HG02870 (cell line): ENCODE measurements at regions not wholly inside any gene's neighbourhood (a gene's known extent, or its start where the extent isn't known, plus 50 kb on each side); places are given as distances from the start of the nearest gene placed in this dataset.

Experiments
- ATAC-seq: cut with Tn5 transposase; IDR thresholded peaks from one replicate; pipeline ENCODE4 v1.9.1; 2021; ENCODE audit warnings: mild to moderate bottlenecking, moderate library complexity; ENCODE audit not compliant: unreplicated experiment

DNA sequence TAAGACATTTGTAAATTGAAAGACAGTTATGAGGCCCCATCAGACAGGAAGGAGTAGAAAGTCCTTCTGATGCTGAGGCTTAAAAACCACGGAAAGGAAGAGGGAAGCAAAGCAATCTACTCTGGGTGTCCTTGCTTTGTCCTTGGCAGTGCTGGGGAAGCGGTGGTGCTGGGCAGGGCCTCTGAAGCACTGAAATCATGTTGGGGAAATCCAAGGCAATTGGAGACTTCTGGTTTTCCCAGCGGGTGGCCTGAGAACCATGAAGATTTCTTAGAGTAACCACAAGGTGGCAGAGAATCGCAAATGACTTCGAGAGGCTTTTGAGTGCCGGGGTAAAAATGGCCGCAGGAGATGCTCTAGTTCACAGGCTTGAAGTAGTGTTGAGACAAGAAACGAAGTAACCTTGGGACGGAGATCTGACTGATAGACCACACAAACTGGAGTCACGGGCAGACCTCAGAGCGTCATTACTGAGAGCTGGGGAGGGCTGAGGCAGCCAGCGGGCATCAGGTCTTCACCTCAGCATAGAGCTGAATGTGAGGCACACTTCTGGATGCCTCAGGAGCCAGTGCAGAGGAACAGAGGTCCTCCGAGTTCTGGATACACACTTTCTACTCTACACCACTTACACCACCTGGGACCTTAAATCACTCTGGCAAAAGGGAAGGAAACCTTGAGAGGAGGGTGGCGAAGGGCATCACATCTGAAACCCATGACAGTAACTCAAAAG lies 130.7 kb upstream of the GPRIN3 start:
- ATAC-seq, result peak; percentile 83

DNA sequence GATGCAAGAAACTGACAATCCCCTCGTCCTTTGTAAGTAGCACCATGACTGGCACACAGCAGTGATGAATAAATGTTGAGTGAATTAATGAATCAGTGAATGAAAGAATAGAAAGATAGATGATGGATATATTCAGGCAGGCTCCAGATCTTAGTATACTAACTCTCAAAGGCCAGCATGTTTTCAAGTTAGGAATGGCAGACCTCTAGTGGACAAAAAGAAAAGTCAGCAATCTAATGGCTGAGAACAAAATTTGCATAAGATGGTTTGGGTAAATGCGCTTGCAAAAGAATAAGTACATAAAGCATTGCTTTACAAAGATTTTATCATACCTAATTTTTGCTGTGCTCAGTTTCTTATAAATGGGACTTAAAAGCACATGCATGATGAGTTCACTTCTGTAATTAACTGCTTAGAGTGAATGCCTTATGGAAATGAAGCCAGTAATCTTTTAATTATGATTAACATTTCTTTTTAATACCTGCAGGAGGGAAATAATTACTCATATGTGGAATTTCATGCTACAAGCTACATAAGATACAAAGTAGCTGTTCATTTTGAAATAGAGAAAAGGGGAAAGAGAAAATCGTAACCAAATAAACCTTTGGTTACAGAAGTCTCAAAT lies 126.9 kb upstream of the GPRIN3 start:
- ATAC-seq, result peak; percentile 71

- no peak for ATAC-seq
Observed at GRCh38 chr4:89427782-89428181, 120.2 kb upstream of the GPRIN3 start.

DNA sequence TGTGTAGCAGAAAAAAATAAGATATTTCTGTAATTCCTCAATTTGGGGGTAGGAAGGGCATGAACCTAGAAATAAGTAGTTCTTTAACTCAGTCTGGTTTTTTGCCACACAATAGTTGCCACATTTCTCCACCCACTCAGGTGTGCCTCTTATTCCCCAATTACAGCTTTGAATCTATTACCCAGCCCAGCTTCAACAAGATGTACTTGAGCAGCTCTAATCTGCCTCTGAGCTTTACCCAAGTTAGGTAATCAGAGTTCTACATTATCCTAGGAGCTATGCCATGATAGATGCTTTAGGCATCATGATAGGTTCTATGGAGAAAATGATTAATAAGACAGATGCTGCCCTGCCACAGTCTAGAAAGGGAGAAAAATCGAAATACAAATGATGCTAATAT lies 117.4 kb upstream of the GPRIN3 start:
- no peak for ATAC-seq

- no peak for ATAC-seq
Observed at GRCh38 chr4:89422441-89422990, 114.9 kb upstream of the GPRIN3 start.

DNA sequence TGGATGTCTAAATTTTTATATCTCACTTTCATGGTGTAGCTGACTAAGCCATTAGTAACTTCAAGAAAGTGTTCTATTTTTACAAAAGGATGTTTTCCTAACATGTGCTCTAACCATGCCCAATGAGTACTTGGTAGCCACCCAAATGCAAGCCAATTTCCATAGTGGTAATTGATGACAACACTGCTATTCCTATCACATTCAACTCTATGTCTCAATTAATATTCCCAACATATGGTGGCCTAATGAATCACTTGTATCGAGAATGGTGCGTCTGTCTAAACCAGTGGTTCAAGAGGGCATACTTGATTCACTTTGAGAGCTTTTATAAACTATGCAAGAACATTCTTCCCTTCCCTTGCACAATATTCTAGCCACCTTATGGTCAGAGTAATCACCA lies 112.9 kb upstream of the GPRIN3 start:
- ATAC-seq, result no peak

GRCh38 chr4:89419111-89419695 lies 111.6 kb upstream of the GPRIN3 start:
- ATAC-seq, result no peak

DNA sequence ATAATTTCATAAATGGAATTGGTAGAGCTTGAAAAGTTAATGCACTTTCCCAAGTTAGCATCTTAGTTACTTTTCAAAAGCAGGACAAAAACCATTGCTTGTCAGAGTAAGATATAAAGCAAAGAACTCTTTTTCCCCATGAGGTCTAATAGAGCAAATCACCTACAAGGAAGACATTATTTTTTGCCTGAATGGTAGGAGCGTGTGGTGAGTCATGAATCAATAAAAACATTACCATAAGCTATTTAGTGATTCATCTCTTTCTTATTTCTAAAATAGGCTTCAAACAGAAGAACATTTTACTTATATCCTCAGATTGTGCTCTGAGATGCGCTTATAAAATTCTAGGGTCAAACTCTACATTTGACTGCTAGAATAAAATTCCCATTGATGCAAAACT lies 109.4 kb upstream of the GPRIN3 start:
- ATAC-seq, result no peak

GRCh38 chr4:89413518-89413917 lies 105.9 kb upstream of the GPRIN3 start:
- ATAC-seq, result no peak

DNA sequence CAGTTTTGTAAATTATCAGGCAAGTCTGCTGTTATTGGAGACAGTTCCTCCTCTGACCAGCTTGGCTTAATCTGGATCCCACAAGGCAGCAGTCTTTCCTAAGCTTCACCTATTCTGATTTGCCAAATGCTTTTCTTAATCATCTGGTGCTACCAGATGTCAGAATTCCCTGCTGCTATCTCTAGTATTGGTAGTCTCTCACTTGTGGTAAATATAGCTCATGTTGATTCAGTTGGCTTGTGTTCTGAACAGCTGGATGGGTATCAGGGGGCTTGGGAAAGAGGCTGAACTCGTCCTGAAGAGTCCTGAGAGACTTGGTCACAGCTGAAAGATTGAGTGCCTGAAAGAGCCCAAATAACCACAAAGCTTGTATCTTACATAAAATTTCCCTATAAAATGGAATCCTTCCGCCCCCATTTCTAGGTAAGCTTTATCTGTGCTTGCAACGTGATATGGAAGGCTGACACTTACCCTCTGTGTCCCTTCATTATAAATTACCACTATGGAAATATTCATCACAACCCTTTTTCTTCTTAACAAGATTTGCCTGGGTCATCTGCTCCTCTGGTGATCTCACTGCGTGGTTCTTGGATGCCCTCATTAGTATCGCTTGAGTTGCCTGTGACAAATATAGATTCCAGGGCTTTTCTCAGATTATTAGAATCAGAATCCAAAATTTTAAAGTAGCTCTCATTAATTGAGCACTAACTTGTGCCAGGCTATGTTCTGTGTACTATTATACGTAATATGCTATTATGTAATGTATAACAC lies 104.1 kb upstream of the GPRIN3 start:
- no peak for ATAC-seq

GRCh38 chr4:89410687-89411086 lies 103.1 kb upstream of the GPRIN3 start:
- no peak for ATAC-seq

- ATAC-seq, result no peak
Observed at GRCh38 chr4:89404530-89404929, 96.9 kb upstream of the GPRIN3 start.

DNA sequence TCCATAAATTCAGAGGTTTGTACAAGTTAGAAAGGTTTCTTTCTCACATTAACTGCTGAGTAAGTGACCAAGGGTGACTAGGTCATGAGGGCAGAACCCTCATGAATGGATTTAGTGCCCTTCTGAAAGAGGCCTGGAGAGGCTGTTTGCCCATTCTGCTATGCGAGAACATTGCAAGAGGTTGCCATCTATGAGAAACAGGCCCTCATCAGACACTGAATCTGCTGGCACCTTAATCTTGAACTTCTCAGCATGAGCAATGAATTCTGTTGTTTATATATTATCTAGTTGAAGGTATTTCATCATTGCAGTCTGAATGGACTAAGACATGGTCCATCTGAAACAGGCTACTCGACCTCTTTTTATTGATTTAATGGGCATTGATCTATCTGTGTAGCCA lies 96.2 kb upstream of the GPRIN3 start:
- no peak for ATAC-seq

DNA sequence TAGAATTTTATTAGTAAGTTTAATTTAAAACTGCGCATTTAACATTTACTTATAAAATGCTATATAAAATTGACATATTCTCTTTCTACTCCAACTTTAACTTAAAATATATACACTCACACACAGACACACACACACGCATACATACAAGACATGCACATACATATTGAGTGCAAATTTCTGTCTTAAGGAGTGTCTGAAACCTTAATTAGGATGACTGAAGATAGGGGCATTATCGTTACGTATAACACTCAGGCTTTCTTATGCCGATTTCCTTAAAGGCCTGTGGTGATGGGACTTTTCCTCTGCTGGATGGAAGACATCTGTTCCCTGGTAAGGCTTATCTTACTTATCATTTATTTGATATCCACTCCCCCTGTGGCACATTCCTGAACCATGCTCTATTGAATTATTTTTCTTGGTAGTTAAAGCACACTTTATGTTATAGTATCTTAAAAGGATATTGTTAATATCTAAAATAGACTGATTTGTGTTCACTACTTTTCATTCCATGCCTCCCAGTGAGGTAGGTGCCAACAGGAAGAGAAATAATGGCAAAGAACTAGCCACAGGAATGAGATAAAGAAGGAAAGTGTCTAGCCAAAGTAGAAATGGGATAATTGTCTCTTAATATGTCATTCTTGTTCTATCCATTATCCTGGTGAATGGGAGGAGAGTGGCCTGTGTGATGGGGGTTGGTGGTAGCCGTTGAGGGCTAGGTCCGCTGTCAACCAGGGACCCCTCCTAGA lies 92.9 kb upstream of the GPRIN3 start:
- ATAC-seq, result no peak

DNA sequence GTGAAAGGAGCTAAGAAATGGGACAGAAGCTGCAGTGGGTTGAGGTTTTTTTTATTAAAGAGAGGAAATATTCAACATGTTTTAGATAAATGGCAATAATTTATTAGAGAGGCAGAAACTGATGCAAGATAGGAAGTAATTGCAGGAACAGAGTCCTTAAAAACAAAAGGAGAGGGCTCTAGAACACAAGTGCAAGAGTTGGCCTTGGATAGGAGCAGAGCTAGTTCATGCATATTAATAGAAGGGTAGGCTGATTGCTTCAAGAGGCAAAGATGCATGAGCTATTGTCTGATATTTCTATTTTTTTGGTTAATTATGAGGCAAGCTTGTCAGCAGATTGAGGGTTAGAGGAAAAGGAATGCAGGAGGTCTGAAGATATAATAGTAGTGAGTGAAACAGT lies 91.0 kb upstream of the GPRIN3 start:
- ATAC-seq, result no peak

GRCh38 chr4:89398146-89398545 lies 90.5 kb upstream of the GPRIN3 start:
- no peak for ATAC-seq

DNA sequence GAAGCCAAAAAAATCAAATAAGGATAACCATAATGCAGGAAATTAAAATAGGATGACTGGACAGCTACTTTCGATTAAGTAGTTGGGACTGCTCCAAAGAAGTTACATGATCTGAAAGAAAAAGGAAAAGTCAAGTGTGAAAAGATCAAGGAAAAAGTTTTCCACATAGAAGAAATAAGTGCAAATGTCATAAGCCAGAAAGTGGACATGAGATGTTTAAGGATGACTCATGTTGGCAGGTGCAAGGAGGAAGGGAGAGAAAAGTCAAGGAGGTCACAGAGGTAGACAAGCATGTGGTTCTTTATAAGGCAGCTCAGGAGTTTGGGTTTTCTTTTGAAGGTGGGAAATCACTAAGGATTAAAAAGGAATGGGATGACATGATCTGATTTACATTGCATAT lies 89.8 kb upstream of the GPRIN3 start:
- ATAC-seq, result no peak

DNA sequence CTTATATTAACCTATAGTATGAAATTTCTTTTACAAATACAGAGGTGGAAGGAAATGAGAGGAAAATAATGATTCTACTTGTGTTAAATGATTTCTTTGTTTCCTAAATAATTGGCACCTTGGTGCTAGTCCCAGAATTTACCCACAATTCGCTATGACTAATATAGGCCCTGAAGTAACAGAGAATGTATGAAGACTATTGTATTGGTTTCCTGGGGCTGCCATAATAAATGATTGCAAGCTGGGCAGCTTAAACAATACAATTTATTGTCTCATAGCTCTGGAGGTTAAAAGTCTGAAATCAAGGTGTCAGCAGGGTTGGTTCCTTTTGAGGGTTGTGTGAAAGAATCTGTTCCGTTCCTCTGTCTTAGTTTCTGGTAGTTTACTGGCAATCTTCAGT lies 74.8 kb upstream of the GPRIN3 start:
- no peak for ATAC-seq

DNA sequence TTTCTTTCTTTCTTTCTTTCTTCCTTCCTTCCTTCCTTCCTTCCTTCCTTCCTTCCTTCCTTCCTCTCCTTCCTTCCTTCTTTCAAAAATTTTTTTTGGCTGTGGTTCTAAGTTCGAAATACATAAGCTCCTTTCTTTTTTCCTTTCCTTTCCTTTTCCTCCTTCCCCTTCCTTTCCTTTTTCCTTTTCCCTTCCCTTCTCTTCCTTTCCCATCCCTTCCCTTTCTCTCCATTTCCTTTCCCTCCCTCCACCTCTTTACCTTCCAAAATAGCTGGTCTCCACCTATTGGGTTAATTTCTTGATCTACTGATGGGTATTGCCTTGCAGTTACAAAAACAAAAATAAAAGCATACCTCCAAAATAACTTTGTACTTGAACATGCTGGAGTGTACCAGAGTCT lies 73.4 kb upstream of the GPRIN3 start:
- ATAC-seq, result no peak

GRCh38 chr4:89379511-89380044 lies 72.0 kb upstream of the GPRIN3 start:
- ATAC-seq, result no peak
